Body of pancreas (tissue), 4 donors: ENCODE measurements at regions not wholly inside any gene's neighbourhood (a gene's known extent, or its start where the extent isn't known, plus 50 kb on each side); places are given as distances from the start of the nearest gene placed in this dataset.
A peak's percentile ranks its signal among the peaks of the same experiment; 100 is the strongest.

Experiments used
- ATAC-seq: fragments of 150-250 bp; one replicate; pipeline ENCODE4 v1.9.1; 2016
- DNase-seq, 4 donors: peaks; one replicate each; pipeline ENCODE4 v3.0.0-alpha.2; 2019
- H3K27ac ChIP-seq, 4 donors: fragments of 200-600 bp; sonication (generic); 1 replicate in 3 of 4; 2 replicates in 1 of 4; pipeline versions ENCODE4 v1.5.1 to v1.6.1; 2016 to 2019; ENCODE audit warnings: mild to moderate bottlenecking in 1 of 4, mixed read lengths in 1 of 4, moderate library complexity in 1 of 4
- H3K27me3 ChIP-seq, 2 donors: fragments of 200-600 bp; sonication (generic); one replicate each; pipeline ENCODE4 v1.6.0; 2016; ENCODE audit warnings: mild to moderate bottlenecking in 1 of 2
- H3K36me3 ChIP-seq, 2 donors: fragments of 200-600 bp; sonication (generic); replicated peaks in 1 of 2; 2 replicates each; pipeline ENCODE4 v1.5.1; 2016; ENCODE audit warnings: low read depth in 2 of 2; ENCODE audit not compliant: insufficient read depth in 1 of 2
- H3K4me1 ChIP-seq: fragments of 200-600 bp; sonication (generic); one replicate; pipeline ENCODE4 v1.6.0; 2016
- H3K4me3 ChIP-seq, 2 donors: fragments of 200-600 bp; sonication (generic); 1 replicate in 1 of 2; 2 replicates in 1 of 2; pipeline ENCODE4 v1.5.1; 2016 to 2019
- H3K9me3 ChIP-seq, 3 donors: fragments of 200-600 bp; sonication (generic); 1 replicate in 2 of 3; 2 replicates in 1 of 3; pipeline ENCODE4 v1.5.1; 2016
- POLR2A ChIP-seq, 3 donors: fragments of 450-650 bp; IDR thresholded peaks; one replicate each; pipeline ENCODE4 v1.6.1; 2016; ENCODE audit warnings: antibody characterized with exemption in 3 of 3, mild to moderate bottlenecking in 2 of 3
- WGBS, 2 donors: methylation state at CpG; one replicate each; pipeline ENCODE4 v1.1.5; 2017; 5-methylcytosine and 5-hydroxymethylcytosine counted together
- intact Hi-C: fragments of 100-400 bp; cut with DNase I; formaldehyde crosslinking; loops from one replicate; pipeline ENCODE4 v1.15.1; 2023
- TF ChIP-seq, protein P1 (sequence below), 7 experiments: fragments of 450-650 bp in 4 of 7; fragments of 200-600 bp in 3 of 7; sonication (generic) in 3 of 7; IDR thresholded peaks; one replicate each; pipeline ENCODE4 v1.5.1; 2016 to 2019; ENCODE audit warnings: antibody characterized with exemption in 7 of 7

DNA sequence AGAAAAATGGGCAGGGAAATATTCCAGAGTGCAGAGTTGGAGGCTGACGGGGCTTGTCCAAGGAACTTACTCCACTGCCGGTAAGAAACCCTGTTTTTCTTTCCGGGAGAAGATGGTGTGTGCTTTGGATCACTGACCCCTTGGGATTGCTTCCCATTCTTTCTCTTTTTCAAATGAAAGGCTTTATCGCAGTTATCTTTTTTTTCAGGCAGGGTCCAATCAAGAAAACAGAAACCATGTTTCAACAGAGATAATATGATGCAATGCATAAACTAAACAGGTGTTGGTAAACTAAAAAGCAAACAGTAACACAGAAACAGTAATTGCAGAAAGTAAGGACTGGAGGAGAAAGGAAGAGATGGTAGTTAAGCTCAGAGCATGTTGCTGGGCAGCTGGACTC is 145.1 kb downstream of the LYPLAL1 start:
- Histone ChIP-seq H3K4me1 (no peaks in the 10 kb centered on the region), H3K27me3 (no peaks in the 10 kb centered on the region), H3K36me3 (no peaks in the 10 kb centered on the region), H3K9me3 (peaks cover 0 to 5% (median 0%) of the 10 kb centered on the region in 3 donors), H3K4me3 (no peak overlapping the region), H3K27ac (no peak overlapping the region)
- DNase-seq = no peak
- intact Hi-C loops = no loop called here
- no peak for TF ChIP-seq POLR2A (IDR thresholded peaks at IDR 0.05)
- TF ChIP-seq, protein P1, sequence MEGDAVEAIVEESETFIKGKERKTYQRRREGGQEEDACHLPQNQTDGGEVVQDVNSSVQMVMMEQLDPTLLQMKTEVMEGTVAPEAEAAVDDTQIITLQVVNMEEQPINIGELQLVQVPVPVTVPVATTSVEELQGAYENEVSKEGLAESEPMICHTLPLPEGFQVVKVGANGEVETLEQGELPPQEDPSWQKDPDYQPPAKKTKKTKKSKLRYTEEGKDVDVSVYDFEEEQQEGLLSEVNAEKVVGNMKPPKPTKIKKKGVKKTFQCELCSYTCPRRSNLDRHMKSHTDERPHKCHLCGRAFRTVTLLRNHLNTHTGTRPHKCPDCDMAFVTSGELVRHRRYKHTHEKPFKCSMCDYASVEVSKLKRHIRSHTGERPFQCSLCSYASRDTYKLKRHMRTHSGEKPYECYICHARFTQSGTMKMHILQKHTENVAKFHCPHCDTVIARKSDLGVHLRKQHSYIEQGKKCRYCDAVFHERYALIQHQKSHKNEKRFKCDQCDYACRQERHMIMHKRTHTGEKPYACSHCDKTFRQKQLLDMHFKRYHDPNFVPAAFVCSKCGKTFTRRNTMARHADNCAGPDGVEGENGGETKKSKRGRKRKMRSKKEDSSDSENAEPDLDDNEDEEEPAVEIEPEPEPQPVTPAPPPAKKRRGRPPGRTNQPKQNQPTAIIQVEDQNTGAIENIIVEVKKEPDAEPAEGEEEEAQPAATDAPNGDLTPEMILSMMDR (IDR thresholded peaks at IDR 0.05) = no peak
- no peak for ATAC-seq
- WGBS, 2 donors = 79 to 82% methylated on average over 4 of the region's 4 CpGs

DNA sequence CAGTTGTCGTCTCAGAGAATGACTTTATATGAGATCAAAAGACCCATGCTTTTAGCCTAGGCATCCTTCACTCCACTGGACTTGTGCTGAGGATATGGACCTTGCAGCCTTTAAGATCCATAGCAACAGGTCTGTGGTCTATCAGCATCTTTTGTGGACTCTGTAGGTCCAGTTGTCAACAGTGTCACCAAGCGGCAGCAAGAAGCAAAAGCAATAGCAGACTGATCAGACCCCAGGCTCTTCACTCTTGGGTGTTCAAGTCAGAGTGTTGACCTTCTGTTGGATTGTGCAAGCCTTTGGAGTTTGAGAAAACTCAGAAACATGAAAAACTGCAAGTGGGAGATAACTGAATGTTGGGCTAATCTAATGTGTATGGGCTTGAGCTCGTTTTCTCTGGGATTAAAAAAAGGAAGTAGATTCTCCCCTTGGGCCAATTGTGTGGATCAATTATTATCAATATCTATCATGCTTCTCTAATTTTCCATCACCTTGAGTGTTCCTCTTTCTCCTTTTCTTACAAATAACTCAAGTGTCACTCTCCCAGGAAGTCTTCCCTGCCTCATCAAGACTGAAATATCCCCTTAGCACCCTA is 144.2 kb downstream of the LYPLAL1 start:
- H3K27ac ChIP-seq = no peak overlapping the region
- H3K9me3 ChIP-seq = peaks cover 0 to 5% (median 0%) of the 10 kb centered on the region in 3 donors
- DNase-seq (no peak), ATAC-seq (no peak)
- TF ChIP-seq, protein P1 (IDR thresholded peaks at IDR 0.05) = peak in 4 of 7 experiments; percentile 18 to 32 (median 28)
- no peak for TF ChIP-seq POLR2A (IDR thresholded peaks at IDR 0.05)
- no peaks in the 10 kb centered on the region for H3K36me3 ChIP-seq
- H3K27me3 ChIP-seq = no peaks in the 10 kb centered on the region
- no peaks in the 10 kb centered on the region for H3K4me1 ChIP-seq
- WGBS, 2 donors = 67 to 70% methylated on average over 3 of the region's 3 CpGs
- intact Hi-C loops = no loop called here
- no peak overlapping the region for H3K4me3 ChIP-seq

DNA sequence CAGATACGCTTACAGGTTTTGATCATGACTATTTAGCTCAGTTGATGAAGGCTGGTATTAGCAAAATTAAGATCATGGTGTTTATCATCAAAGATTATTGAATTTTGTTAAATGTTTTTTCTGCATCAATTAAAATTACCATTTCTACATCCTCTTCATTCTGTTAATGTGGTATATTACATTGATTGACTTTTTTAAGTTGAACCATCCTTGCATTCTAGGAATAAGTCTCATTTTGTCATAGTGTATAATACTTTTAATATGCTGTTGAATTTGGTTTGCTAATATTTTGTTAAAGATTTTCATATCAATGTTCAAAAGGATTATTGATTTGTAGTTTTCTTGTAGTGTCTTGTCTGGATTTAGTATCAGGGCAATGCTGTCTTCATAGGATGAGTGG is 142.4 kb downstream of the LYPLAL1 start:
- peaks cover 0 to 5% (median 0%) of the 10 kb centered on the region in 3 donors for H3K9me3 ChIP-seq
- TF ChIP-seq, protein P1 (IDR thresholded peaks at IDR 0.05) = no peak
- TF ChIP-seq POLR2A (IDR thresholded peaks at IDR 0.05) = no peak
- H3K27ac ChIP-seq = no peak overlapping the region
- H3K27me3 ChIP-seq = no peaks in the 10 kb centered on the region
- H3K4me3 ChIP-seq = no peak overlapping the region
- no peak for ATAC-seq
- intact Hi-C loops = no loop called here
- 91 to 94% methylated on average over 1 of the region's 1 CpG for WGBS, 2 donors
- no peaks in the 10 kb centered on the region for H3K36me3 ChIP-seq
- no peaks in the 10 kb centered on the region for H3K4me1 ChIP-seq
- no peak for DNase-seq

DNA sequence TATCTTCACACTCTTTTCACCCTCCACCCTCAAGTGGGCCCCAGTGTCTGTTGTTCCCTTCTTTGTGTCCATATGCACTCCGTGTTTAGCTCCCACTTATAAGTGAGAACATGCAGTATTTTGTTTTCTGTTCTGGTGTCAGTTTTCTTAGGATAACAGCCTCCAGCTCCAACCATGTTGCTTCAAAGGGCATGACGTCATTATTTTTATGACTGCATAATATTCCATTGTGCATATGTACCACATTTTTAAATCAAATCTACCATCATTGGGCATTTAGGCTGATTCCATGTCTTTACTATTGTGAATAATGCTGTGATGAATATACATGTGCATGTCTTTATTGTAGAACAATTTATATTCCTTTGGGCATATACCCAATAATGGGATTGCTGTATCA is 140.3 kb downstream of the LYPLAL1 start:
- Histone ChIP-seq H3K27ac (no peak overlapping the region), H3K27me3 (no peaks in the 10 kb centered on the region), H3K4me3 (no peak overlapping the region), H3K4me1 (no peaks in the 10 kb centered on the region), H3K36me3 (no peaks in the 10 kb centered on the region), H3K9me3 (peaks cover 0 to 5% (median 0%) of the 10 kb centered on the region in 3 donors)
- TF ChIP-seq POLR2A (IDR thresholded peaks at IDR 0.05) = no peak
- TF ChIP-seq, protein P1 (IDR thresholded peaks at IDR 0.05) = no peak
- no peak for ATAC-seq
- DNase-seq = no peak
- intact Hi-C loops = no loop called here
- WGBS, 2 donors = 89 to 93% methylated on average over 2 of the region's 2 CpGs

DNA sequence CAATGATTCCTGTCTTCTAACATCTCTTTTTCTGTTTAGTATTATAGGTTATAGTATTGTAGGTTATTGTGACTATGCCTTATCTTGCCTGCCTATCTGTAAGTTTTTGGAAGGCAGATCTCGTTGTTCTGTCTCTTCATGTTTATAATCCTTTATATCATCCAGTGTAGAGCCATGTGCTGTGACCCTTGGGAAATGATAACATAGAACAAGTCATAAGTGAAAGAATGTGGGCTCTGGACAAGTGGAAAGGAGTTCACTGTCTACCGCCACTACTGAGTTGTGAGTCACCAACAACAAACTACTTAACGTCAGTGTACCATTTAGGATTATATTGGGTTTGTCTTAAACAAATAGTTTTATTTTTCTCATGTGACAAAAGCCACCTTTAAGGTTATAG is 139.3 kb downstream of the LYPLAL1 start:
- no peak overlapping the region for H3K4me3 ChIP-seq
- H3K4me1 ChIP-seq = no peaks in the 10 kb centered on the region
- no peak for ATAC-seq
- peaks cover 0 to 5% (median 0%) of the 10 kb centered on the region in 3 donors for H3K9me3 ChIP-seq
- no peaks in the 10 kb centered on the region for H3K27me3 ChIP-seq
- H3K27ac ChIP-seq = no peak overlapping the region
- no peak for DNase-seq
- intact Hi-C loops = no loop called here
- 71 to 83% methylated on average over 3 of the region's 3 CpGs for WGBS, 2 donors
- H3K36me3 ChIP-seq = no peaks in the 10 kb centered on the region
- TF ChIP-seq, protein P1 (IDR thresholded peaks at IDR 0.05) = no peak
- TF ChIP-seq POLR2A (IDR thresholded peaks at IDR 0.05) = no peak
